ENCODE measurements at regions not wholly inside any gene's neighbourhood (a gene's known extent, or its start where the extent isn't known, plus 50 kb on each side); places are given as distances from the start of the nearest gene placed in this dataset.

GRCh38 chr11:130647371-130647770 is 198.9 kb downstream of the ADAMTS15 start:
- no peak for TF ChIP-seq GATA3 (IDR thresholded peaks at IDR 0.05; ENCODE audit: low read depth, low read length)
- no peak for TF ChIP-seq GATA2 (IDR thresholded peaks at IDR 0.05; ENCODE audit: low read depth, low read length)

Measured in SH-SY5Y (cell line).